ENCODE measurements at regions not wholly inside any gene's neighbourhood (a gene's known extent, or its start where the extent isn't known, plus 50 kb on each side); places are given as distances from the start of the nearest gene placed in this dataset.

- no peak for DNase-seq (ENCODE audit: low read depth, low spot score)
- Histone ChIP-seq H3K9me3 (replicated peaks; ENCODE audit: control insufficient read depth, insufficient read depth, low read length) (no peaks in the 10 kb centered on the region), H3K9me1 (replicated peaks; ENCODE audit: control insufficient read depth, extremely low read depth, insufficient read depth, low read length) (no peaks in the 10 kb centered on the region), H3K27ac (ENCODE audit: insufficient read depth, low read depth, low read length) (no peak overlapping the region), H3K4me3 (replicated peaks in 1 of 3; ENCODE audit: insufficient read depth in 1 of 3, low read depth in 1 of 3, low read length in 3 of 3) (no peak overlapping the region), H3K9ac (replicated peaks; ENCODE audit: extremely low read depth, insufficient read depth, low read length) (no peak overlapping the region), H3K4me1 (ENCODE audit: control insufficient read depth, extremely low read depth, insufficient read depth, low read length) (no peaks in the 10 kb centered on the region), H3K27me3 (ENCODE audit: control insufficient read depth in 2 of 2, insufficient read depth in 2 of 2, low read length in 2 of 2) (no peaks in the 10 kb centered on the region), H3K36me3 (ENCODE audit: control insufficient read depth in 2 of 2, extremely low read depth in 1 of 2, insufficient read depth in 2 of 2, low read length in 2 of 2) (no peaks in the 10 kb centered on the region), H2AFZ (ENCODE audit: low read depth, low read length) (no peak overlapping the region), H4K20me1 (replicated peaks; ENCODE audit: control insufficient read depth, extremely low read depth, insufficient read depth, low read length) (no peaks in the 10 kb centered on the region), H3K79me2 (ENCODE audit: control insufficient read depth, insufficient read depth, low read length) (no peaks in the 10 kb centered on the region), H3K4me2 (ENCODE audit: insufficient read depth, low read length) (no peak overlapping the region)
- TF ChIP-seq EZH2 (IDR thresholded peaks at IDR 0.05; ENCODE audit: borderline replicate concordance, low read depth, low read length, severe bottlenecking) (no peak), POLR2A (IDR thresholded peaks at IDR 0.05; ENCODE audit: low read depth, low read length) (no peak), MAX (IDR thresholded peaks at IDR 0.05; ENCODE audit: insufficient read depth, insufficient read length) (no peak), MYC (IDR thresholded peaks at IDR 0.05; ENCODE audit: low read depth, low read length) (no peak), FOS (IDR thresholded peaks at IDR 0.05; ENCODE audit: borderline replicate concordance, insufficient read depth, low read length) (no peak), GATA2 (IDR thresholded peaks at IDR 0.05; ENCODE audit: insufficient read depth, insufficient read length, low read depth, low read length) (no peak), POLR2AphosphoS5 (IDR thresholded peaks at IDR 0.05; ENCODE audit: insufficient read depth, low read depth, low read length) (no peak), JUN (IDR thresholded peaks at IDR 0.05; ENCODE audit: borderline replicate concordance, insufficient read depth, insufficient read length, low read depth) (no peak)
- TF ChIP-seq, protein P1, sequence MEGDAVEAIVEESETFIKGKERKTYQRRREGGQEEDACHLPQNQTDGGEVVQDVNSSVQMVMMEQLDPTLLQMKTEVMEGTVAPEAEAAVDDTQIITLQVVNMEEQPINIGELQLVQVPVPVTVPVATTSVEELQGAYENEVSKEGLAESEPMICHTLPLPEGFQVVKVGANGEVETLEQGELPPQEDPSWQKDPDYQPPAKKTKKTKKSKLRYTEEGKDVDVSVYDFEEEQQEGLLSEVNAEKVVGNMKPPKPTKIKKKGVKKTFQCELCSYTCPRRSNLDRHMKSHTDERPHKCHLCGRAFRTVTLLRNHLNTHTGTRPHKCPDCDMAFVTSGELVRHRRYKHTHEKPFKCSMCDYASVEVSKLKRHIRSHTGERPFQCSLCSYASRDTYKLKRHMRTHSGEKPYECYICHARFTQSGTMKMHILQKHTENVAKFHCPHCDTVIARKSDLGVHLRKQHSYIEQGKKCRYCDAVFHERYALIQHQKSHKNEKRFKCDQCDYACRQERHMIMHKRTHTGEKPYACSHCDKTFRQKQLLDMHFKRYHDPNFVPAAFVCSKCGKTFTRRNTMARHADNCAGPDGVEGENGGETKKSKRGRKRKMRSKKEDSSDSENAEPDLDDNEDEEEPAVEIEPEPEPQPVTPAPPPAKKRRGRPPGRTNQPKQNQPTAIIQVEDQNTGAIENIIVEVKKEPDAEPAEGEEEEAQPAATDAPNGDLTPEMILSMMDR (IDR thresholded peaks at IDR 0.05; ENCODE audit: extremely low read depth in 1 of 2, insufficient read depth in 1 of 2, low read depth in 1 of 2, low read length in 2 of 2): no peak
- ChIA-PET POLR2A (no interaction called here), CTCF (no interaction called here)
- BruUV-seq (replicated peaks): no TSS peak
- intact Hi-C loops (cut with micrococcal nuclease) (no loop called here), dilution Hi-C loops (cut with MboI; ENCODE audit: extremely low pct_ligation_motif_present, low sequenced_read_pairs) (no loop called here)
- FAIRE-seq: no peak
These were observed 629.8 kb downstream of the ETV1 start for GRCh38 chr7:13359656-13360055.

Measured in endothelial cell of umbilical vein (primary cell).